ENCODE measurements at regions not wholly inside any gene's neighbourhood (a gene's known extent, or its start where the extent isn't known, plus 50 kb on each side); places are given as distances from the start of the nearest gene placed in this dataset.

DNA sequence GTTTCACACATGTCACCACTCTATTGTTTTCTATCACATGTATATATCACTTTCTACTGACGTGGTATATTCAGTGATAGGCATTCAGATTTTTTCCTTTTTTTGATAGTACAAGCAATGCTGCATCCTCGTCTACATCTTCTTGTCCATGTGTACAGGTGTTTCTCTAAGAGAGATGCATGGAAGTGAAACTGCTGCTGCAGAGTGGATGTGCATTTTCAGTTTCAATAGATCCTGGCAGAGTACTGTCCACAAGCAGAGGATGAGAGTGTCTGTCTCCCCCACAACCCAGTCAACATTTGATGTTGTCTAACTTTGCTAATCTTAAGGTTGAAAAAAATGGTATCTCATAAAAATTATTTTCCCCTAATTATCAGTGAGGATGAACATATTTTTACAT, 194.0 kb upstream of the CASK start:
- in situ Hi-C loops (cut with HindIII; ENCODE audit: low pct_unique_long_range_greater_than_20kb, low sequenced_read_pairs): no loop called here
- no peak for DNase-seq (ENCODE audit: low read depth, low spot score)

- DNase-seq (ENCODE audit: low read depth, low spot score): no peak
- in situ Hi-C loops (cut with HindIII; ENCODE audit: low pct_unique_long_range_greater_than_20kb, low sequenced_read_pairs): no loop called here
These were observed 186.1 kb upstream of the CASK start for GRCh38 chrX:42109428-42109827.

DNA sequence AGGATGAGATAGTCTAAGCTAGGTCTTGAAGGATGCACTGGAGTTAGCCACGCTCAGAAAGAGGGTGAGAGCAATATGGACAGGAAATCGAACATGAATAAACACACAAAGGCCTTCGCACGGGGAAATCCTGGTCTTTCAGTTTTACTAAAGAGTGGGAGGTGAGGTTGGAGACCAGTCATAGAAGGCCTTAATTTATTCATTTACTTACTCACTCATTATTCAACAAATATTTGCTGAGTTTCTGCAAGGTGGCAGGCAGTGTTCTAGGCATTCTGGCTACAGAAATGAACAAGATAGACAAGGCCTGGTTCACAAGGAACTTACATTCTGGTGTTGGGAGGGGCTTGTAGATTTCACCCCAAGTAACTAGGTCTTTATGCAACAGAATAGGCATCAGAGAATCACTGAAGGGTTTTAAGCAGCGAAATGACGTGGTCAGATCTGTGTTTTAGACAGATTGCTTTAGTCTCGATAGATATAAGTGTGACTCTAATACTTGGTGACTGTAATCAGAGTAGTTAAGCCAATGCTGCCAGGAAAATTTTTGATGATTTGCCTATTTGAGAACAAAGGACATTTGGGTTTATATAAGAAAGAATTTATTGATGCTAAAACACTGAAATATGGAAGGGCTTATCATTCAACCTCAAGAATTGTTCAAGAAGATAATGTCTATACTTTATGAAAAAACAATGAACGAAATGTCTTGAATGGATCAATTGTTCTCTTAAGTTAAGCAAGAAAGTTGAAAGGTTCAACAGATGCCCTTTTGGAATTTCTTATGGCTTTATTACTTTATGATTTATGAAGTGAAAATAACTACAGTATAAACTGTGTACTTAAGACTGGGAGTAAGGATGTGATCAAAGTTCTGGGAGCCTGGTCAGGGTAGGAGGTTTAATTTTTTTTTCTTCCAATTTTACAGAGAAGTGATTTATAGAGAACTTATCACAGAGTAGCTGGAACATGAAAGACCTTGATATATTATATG, 184.4 kb upstream of the CASK start:
- in situ Hi-C loops (cut with HindIII; ENCODE audit: low pct_unique_long_range_greater_than_20kb, low sequenced_read_pairs): no loop called here
- no peak for DNase-seq (ENCODE audit: low read depth, low spot score)

DNA sequence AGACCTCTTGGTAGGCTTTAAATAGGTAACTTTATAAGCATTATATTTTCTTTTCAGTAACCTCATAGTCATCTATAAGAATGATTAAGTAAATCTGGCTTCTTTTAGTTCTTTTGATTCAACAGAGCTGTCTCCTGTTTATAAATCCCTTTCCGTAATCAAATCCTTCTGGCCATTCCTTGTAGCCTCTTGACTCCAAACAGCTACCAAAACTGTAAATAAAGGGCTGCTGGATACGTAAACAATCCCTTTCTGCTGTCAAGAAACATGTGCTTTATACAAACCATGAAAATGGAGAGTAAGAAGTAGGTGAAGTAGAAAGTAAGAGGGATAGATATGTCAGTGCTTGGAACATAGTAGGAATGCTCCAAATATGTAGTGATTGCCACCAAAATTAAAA, 183.2 kb upstream of the CASK start:
- DNase-seq (ENCODE audit: low read depth, low spot score): no peak
- in situ Hi-C loops (cut with HindIII; ENCODE audit: low pct_unique_long_range_greater_than_20kb, low sequenced_read_pairs): no loop called here

GRCh38 chrX:42102586-42103282, 179.4 kb upstream of the CASK start:
- peak; percentile 32 for DNase-seq (ENCODE audit: low read depth, low spot score)
- in situ Hi-C loops (cut with HindIII; ENCODE audit: low pct_unique_long_range_greater_than_20kb, low sequenced_read_pairs): no loop called here

DNA sequence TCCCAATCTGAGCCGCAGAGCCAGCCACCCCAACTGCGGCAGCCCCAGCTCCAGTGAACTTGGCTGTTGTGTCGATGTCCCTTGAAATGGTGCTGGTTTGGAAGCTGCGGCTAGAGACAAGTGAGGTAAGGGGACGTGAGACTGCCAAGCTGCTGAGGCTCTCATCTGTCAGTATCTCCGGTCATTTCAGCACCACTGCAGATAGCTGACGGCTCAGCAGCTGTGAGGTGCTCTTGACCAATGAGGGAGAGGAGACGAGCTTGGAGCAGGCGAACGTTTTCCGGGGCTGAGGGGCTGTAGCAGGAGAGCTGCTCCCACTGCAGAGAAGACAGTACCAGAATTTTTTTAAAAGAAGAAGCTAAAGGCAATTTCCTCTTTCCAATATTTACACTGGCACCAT, 175.5 kb upstream of the CASK start:
- in situ Hi-C loops (cut with HindIII; ENCODE audit: low pct_unique_long_range_greater_than_20kb, low sequenced_read_pairs): no loop called here

GRCh38 chrX:42097486-42097885, 174.1 kb upstream of the CASK start:
- no peak for DNase-seq (ENCODE audit: low read depth, low spot score)
- in situ Hi-C loops (cut with HindIII; ENCODE audit: low pct_unique_long_range_greater_than_20kb, low sequenced_read_pairs): no loop called here

More for the DNA sequence above, 175.5 kb upstream of the CASK start:
- DNase-seq (ENCODE audit: low read depth, low spot score): no peak

GRCh38 chrX:42096265-42096920, 173.0 kb upstream of the CASK start:
- no peak for DNase-seq (ENCODE audit: low read depth, low spot score)
- in situ Hi-C loops (cut with HindIII; ENCODE audit: low pct_unique_long_range_greater_than_20kb, low sequenced_read_pairs): no loop called here

GRCh38 chrX:42094218-42094617, 170.9 kb upstream of the CASK start:
- in situ Hi-C loops (cut with HindIII; ENCODE audit: low pct_unique_long_range_greater_than_20kb, low sequenced_read_pairs): no loop called here
- no peak for DNase-seq (ENCODE audit: low read depth, low spot score)

DNA sequence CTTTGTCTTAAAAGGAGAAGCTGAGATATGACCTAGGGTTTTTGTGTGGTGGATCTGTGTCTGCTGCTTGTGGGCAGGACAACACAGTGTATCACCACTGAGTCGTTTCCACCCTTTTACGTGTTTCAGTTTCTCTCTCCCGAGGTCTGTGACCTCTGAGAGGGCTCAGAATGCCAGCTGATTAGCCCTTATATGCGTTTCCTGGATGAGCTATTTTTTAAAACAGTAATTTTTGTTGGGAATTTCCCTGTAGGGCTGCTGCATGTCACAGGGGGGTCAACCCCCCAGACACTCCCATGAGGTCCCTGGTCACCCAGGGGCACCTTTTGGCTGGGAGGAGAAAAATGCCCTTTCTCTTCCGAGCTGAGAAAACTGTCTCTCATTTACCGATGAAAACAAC, 170.4 kb upstream of the CASK start:
- DNase-seq (ENCODE audit: low read depth, low spot score): no peak
- in situ Hi-C loops (cut with HindIII; ENCODE audit: low pct_unique_long_range_greater_than_20kb, low sequenced_read_pairs): no loop called here

GRCh38 chrX:42090395-42090794, 167.0 kb upstream of the CASK start:
- no peak for DNase-seq (ENCODE audit: low read depth, low spot score)
- in situ Hi-C loops (cut with HindIII; ENCODE audit: low pct_unique_long_range_greater_than_20kb, low sequenced_read_pairs): no loop called here

GRCh38 chrX:42089031-42089430, 165.7 kb upstream of the CASK start:
- DNase-seq (ENCODE audit: low read depth, low spot score): no peak
- in situ Hi-C loops (cut with HindIII; ENCODE audit: low pct_unique_long_range_greater_than_20kb, low sequenced_read_pairs): no loop called here

GRCh38 chrX:42087960-42088359, 164.6 kb upstream of the CASK start:
- in situ Hi-C loops (cut with HindIII; ENCODE audit: low pct_unique_long_range_greater_than_20kb, low sequenced_read_pairs): no loop called here
- peak; percentile 1 for DNase-seq (ENCODE audit: low read depth, low spot score)

DNA sequence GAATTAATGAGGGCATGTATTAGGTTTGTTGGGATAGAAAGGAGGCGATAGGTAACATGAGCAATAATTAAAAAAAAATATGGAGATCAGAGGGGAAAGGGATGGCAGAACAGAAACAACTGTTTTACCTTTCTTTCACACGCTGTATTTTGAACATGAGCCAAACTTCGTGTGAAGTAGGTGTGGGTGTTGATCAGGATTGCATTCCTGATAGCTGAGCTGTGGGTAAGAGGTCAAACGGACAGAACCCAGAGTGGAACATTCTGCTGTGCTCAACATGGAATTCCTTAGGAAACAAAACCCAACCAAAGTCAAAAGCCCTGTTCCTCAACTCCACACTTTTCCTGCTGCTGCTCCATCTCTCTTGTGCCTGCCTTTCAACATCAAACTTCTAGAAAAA, 162.5 kb upstream of the CASK start:
- DNase-seq (ENCODE audit: low read depth, low spot score): no peak
- in situ Hi-C loops (cut with HindIII; ENCODE audit: low pct_unique_long_range_greater_than_20kb, low sequenced_read_pairs): no loop called here

DNA sequence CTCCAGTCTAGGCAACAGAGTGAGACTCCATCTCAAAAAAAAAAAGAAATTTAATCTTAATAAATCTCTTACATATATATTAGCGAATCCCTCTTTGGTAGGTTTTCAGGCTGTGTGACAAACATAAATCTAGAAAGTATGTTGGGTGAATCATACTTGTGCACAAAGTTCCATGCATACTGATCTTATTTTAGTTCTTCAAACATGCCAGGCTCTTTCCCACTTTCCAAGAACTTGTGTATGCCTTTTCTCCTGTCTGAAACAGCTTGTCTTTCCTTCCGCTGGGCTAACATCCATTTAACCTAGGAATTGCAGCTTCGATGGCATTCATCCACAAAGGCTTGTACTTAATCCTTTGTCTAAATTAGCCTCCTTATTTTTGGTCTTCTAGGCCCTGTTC, 156.6 kb upstream of the CASK start:
- no peak for DNase-seq (ENCODE audit: low read depth, low spot score)
- in situ Hi-C loops (cut with HindIII; ENCODE audit: low pct_unique_long_range_greater_than_20kb, low sequenced_read_pairs): no loop called here

DNA sequence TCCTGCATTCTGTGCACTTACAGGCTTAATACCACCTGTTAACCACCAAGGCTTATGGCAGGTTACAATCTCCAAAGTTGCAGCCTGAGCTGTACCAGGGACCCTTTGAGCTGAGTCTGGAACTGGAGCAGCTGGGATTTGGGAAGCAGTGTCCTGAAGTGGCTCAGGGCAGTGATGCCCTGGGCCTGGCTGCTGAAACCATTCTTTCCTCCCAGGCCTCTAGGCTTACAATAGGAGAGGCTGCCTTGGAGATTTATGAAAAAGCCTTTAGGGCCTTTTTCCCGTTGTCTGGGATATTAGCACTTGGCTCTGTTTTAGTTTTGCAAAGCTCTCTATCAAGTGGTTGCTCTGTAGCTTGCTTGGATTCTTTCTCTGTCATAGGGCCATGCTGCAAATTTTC, 154.3 kb upstream of the CASK start:
- DNase-seq (ENCODE audit: low read depth, low spot score): no peak
- in situ Hi-C loops (cut with HindIII; ENCODE audit: low pct_unique_long_range_greater_than_20kb, low sequenced_read_pairs): no loop called here

- in situ Hi-C loops (cut with HindIII; ENCODE audit: low pct_unique_long_range_greater_than_20kb, low sequenced_read_pairs): no loop called here
- no peak for DNase-seq (ENCODE audit: low read depth, low spot score)
These were observed 151.7 kb upstream of the CASK start for GRCh38 chrX:42075032-42075431.

DNA sequence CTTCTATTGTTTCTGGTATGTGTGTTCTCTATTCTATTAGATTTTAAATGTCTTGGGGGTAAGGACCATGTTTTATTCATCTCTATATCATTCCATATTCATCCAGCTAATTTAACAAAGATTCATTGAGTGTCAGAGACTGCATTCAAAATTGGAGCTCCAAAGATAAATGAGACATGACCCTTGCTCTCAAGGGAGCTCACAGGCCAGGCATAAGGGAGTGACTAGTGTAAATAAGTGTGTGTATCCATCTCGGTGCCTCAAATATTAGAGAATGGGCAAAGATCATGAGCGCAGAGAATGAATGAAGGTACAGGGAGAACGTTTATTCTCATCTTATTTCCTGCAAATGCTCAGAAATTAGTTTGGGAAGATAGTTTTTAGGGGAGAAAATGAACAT, 150.1 kb upstream of the CASK start:
- no peak for DNase-seq (ENCODE audit: low read depth, low spot score)

More for the DNA sequence above, 150.1 kb upstream of the CASK start:
- in situ Hi-C loops (cut with HindIII; ENCODE audit: low pct_unique_long_range_greater_than_20kb, low sequenced_read_pairs): no loop called here

All from SK-MEL-5 (cell line).